A549 (cell line): ENCODE measurements at regions not wholly inside any gene's neighbourhood (a gene's known extent, or its start where the extent isn't known, plus 50 kb on each side); places are given as distances from the start of the nearest gene placed in this dataset.

ENCODE experiments used
- ATAC-seq, 2 experiments: fragments of 200-7000 bp in 1 of 2; fragments of >200 bp in 1 of 2; cut with Nextera tagmentation in 1 of 2; cut with Tn5 transposase in 1 of 2; 3 replicates each; pipeline versions ENCODE4 v1.8.0 to v1.9.1; 2018 to 2020; ENCODE audit warnings: mild to moderate bottlenecking in 1 of 2, moderate library complexity in 1 of 2
- CTCF ChIA-PET: fragments of 300-600 bp; sonication (Branson Sonifier 250); formaldehyde crosslinking; extraction: SDS; loops from one replicate; lab custom pipeline; 2021; ENCODE audit warnings: antibody characterized with exemption, inconsistent platforms; lab: Yijun Ruan, JAX
- POLR2A ChIA-PET: fragments of 350-600 bp; formaldehyde crosslinking; extraction: SDS; loops from one replicate; lab custom pipeline; 2021; ENCODE audit warnings: antibody characterized with exemption, inconsistent platforms; lab: Yijun Ruan, JAX
- DNase-seq, 2 experiments: peaks; one replicate each; pipeline versions ENCODE4 v3.0.0 to v3.0.0-alpha.2; 2011 to 2016; ENCODE audit warnings: low read depth in 1 of 2, low spot score in 1 of 2
- FAIRE-seq: peaks from 2 replicates; lab custom pipeline; 2011; peaks lifted over from hg19 to GRCh38; lab: Jason Lieb, UNC
- H3K27ac ChIP-seq, 2 experiments: fragments of >200 bp; sonication (Bioruptor Twin); formaldehyde crosslinking; 3 replicates each; pipeline ENCODE4 v1.5.1; 2016 to 2017
- H3K4me1 ChIP-seq: fragments of >200 bp; sonication (Bioruptor Twin); formaldehyde crosslinking; 3 replicates; pipeline ENCODE4 v1.6.1; 2016
- H3K4me2 ChIP-seq: fragments of >200 bp; sonication (Bioruptor Twin); formaldehyde crosslinking; 3 replicates; pipeline ENCODE4 v1.6.1; 2016
- H3K4me3 ChIP-seq: fragments of >200 bp; sonication (Bioruptor Twin); formaldehyde crosslinking; 3 replicates; pipeline ENCODE4 v1.5.1; 2016
- H3K9me3 ChIP-seq: fragments of >200 bp; sonication (Bioruptor Twin); formaldehyde crosslinking; 3 replicates; pipeline ENCODE4 v1.6.1; 2016
- BHLHE40 ChIP-seq: IDR thresholded peaks from 2 replicates; pipeline ENCODE4 v1.6.1; 2012; ENCODE audit warnings: low read depth, low read length, inconsistent platforms
- CBX8 ChIP-seq: fragments of 200-600 bp; sonication (generic); IDR thresholded peaks from 2 replicates; pipeline ENCODE4 v1.6.1; 2016
- CEBPB ChIP-seq, 2 experiments: fragments of >200 bp in 1 of 2; sonication (Bioruptor Twin) in 1 of 2; formaldehyde crosslinking in 1 of 2; IDR thresholded peaks; 2 replicates each; pipeline ENCODE4 v1.6.1; 2012 to 2016
- CHD2 ChIP-seq: fragments of 150-350 bp; IDR thresholded peaks from 2 replicates; pipeline ENCODE4 v1.6.1; 2014; ENCODE audit warnings: low read length; ENCODE audit not compliant: partially characterized antibody
- EHF ChIP-seq: fragments of 250-450 bp; sonication (Bioruptor Pico); IDR thresholded peaks from 2 replicates; pipeline ENCODE4 v1.5.0; 2020; ENCODE audit warnings: mild to moderate bottlenecking
- FOSB ChIP-seq: fragments of 250-450 bp; sonication (Bioruptor Pico); IDR thresholded peaks from 2 replicates; pipeline ENCODE4 v1.5.0; 2020; ENCODE audit warnings: mild to moderate bottlenecking, moderate library complexity
- FOSL2 ChIP-seq, 2 experiments: fragments of 450-650 bp in 1 of 2; fragments of >200 bp in 1 of 2; sonication (Bioruptor Twin) in 1 of 2; formaldehyde crosslinking; IDR thresholded peaks; 2 replicates each; pipeline versions ENCODE4 v1.5.0 to v1.6.1; 2016 to 2020; ENCODE audit warnings: mild to moderate bottlenecking in 1 of 2, moderate library complexity in 1 of 2
- HDAC2 ChIP-seq: fragments of 200-600 bp; sonication (generic); IDR thresholded peaks from 2 replicates; pipeline ENCODE4 v1.6.1; 2016
- HOXB13 ChIP-seq: fragments of 250-450 bp; sonication (Bioruptor Pico); IDR thresholded peaks from 2 replicates; pipeline ENCODE4 v1.5.0; 2020; ENCODE audit warnings: low read depth, mild to moderate bottlenecking, moderate library complexity
- KDM5A ChIP-seq: fragments of 200-600 bp; sonication (generic); IDR thresholded peaks from 2 replicates; pipeline ENCODE4 v1.6.1; 2016; ENCODE audit warnings: antibody characterized with exemption, mild to moderate bottlenecking
- MAFK ChIP-seq: fragments of 450-650 bp; IDR thresholded peaks from 2 replicates; pipeline ENCODE4 v1.6.1; 2014; ENCODE audit not compliant: partially characterized antibody
- NPAS2 ChIP-seq: fragments of 250-450 bp; sonication (Bioruptor Pico); IDR thresholded peaks from 2 replicates; pipeline ENCODE4 v1.8.0; 2022; ENCODE audit warnings: mild to moderate bottlenecking, moderate library complexity, borderline replicate concordance
- NR3C1 ChIP-seq: fragments of >200 bp; sonication (Bioruptor Twin); formaldehyde crosslinking; IDR thresholded peaks from 3 replicates; pipeline ENCODE4 v1.6.1; 2017
- POLR2A ChIP-seq: IDR thresholded peaks from 2 replicates; pipeline ENCODE4 v1.6.1; 2012; ENCODE audit warnings: mild to moderate bottlenecking, low read length
- POLR2AphosphoS2 ChIP-seq: conservative IDR thresholded peaks from 2 replicates; pipeline ENCODE4 v1.6.1; 2012; ENCODE audit warnings: low read length, improper control_type of control experiment, inconsistent platforms
- RARB ChIP-seq: fragments of 250-450 bp; sonication (Bioruptor Pico); IDR thresholded peaks from 2 replicates; pipeline ENCODE4 v1.8.0; 2021; ENCODE audit warnings: mild to moderate bottlenecking, moderate library complexity
- RFX5 ChIP-seq: fragments of 450-650 bp; IDR thresholded peaks from 2 replicates; pipeline ENCODE4 v1.7.1; 2014; ENCODE audit warnings: antibody characterized with exemption, mild to moderate bottlenecking, moderate library complexity
- RNF2 ChIP-seq: fragments of 200-600 bp; sonication (generic); IDR thresholded peaks from 2 replicates; pipeline ENCODE4 v1.6.1; 2016; ENCODE audit warnings: low read depth, mild to moderate bottlenecking, antibody characterized with exemption, moderate library complexity, borderline replicate concordance
- SMC3 ChIP-seq: fragments of >200 bp; sonication (Bioruptor Twin); formaldehyde crosslinking; IDR thresholded peaks from 3 replicates; pipeline ENCODE4 v1.6.1; 2018; ENCODE audit warnings: inconsistent platforms
- SREBF2 ChIP-seq: fragments of 450-650 bp; IDR thresholded peaks from 2 replicates; pipeline ENCODE4 v1.6.1; 2014; ENCODE audit warnings: mild to moderate bottlenecking, moderate library complexity
- TFCP2L1 ChIP-seq: fragments of 250-450 bp; sonication (Bioruptor Pico); IDR thresholded peaks from 2 replicates; pipeline ENCODE4 v1.5.0; 2021; ENCODE audit warnings: mild to moderate bottlenecking
- WGBS: methylation state at CpG from one replicate; pipeline ENCODE4 v1.1.6; 2017; ENCODE audit errors: missing lambda C conversion rate; 5-methylcytosine and 5-hydroxymethylcytosine counted together
- TF ChIP-seq, protein P1 (sequence below): fragments of 150-350 bp; IDR thresholded peaks from 2 replicates; pipeline ENCODE4 v1.6.1; 2014; ENCODE audit warnings: low read depth, mild to moderate bottlenecking, low read length
- TF ChIP-seq, protein P2 (sequence below): fragments of 250-450 bp; sonication (Bioruptor Pico); IDR thresholded peaks from 2 replicates; pipeline ENCODE4 v1.5.0; 2020; ENCODE audit warnings: low read depth, mild to moderate bottlenecking, moderate library complexity
- TF ChIP-seq, protein P3 (sequence below): fragments of 200-600 bp; sonication (generic); IDR thresholded peaks from 2 replicates; pipeline ENCODE4 v1.6.1; 2016; ENCODE audit warnings: antibody characterized with exemption, mild to moderate bottlenecking, moderate library complexity
- TF ChIP-seq, protein P4 (sequence below): IDR thresholded peaks from 2 replicates; pipeline ENCODE4 v1.6.1; 2012
- TF ChIP-seq, protein P5 (sequence below): fragments of >200 bp; sonication (Bioruptor Twin); formaldehyde crosslinking; IDR thresholded peaks from 2 replicates; pipeline ENCODE4 v1.6.1; 2016

DNA sequence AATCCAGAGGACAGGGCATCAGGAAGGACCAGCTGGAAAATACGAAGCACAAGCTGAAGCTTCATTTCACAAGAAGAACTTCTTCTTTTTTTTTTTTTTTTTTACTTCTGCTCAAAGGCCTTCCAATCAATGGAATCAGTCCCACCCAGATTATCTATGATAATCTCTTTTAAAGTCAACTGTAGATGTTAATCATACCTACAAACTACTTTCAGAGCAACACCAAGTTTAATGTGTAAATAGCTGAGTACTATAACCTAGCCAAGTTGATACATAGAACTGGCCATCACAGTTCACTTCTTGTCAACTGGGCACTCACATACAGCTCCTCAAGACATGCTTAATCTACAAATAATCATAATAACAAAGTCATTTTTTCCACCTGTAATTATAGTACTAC is 1645.9 kb upstream of the CELF4 start:
- FAIRE-seq = no peak
- no peak overlapping the region for H3K4me2 ChIP-seq
- 27% methylated on average over 1 of the region's 1 CpG for WGBS
- no peaks in the 10 kb centered on the region for H3K9me3 ChIP-seq
- TF ChIP-seq FOSB (CRISPR knock-in tag) (no peak), NPAS2 (no peak), RNF2 (no peak), EHF (CRISPR knock-in tag) (no peak), SMC3 (no peak), HOXB13 (CRISPR knock-in tag) (no peak), TFCP2L1 (CRISPR knock-in tag) (no peak), RFX5 (no peak), NR3C1 (no peak)
- TF ChIP-seq, protein P1, sequence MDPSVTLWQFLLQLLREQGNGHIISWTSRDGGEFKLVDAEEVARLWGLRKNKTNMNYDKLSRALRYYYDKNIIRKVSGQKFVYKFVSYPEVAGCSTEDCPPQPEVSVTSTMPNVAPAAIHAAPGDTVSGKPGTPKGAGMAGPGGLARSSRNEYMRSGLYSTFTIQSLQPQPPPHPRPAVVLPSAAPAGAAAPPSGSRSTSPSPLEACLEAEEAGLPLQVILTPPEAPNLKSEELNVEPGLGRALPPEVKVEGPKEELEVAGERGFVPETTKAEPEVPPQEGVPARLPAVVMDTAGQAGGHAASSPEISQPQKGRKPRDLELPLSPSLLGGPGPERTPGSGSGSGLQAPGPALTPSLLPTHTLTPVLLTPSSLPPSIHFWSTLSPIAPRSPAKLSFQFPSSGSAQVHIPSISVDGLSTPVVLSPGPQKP = no peak
- TF ChIP-seq, protein P2, sequence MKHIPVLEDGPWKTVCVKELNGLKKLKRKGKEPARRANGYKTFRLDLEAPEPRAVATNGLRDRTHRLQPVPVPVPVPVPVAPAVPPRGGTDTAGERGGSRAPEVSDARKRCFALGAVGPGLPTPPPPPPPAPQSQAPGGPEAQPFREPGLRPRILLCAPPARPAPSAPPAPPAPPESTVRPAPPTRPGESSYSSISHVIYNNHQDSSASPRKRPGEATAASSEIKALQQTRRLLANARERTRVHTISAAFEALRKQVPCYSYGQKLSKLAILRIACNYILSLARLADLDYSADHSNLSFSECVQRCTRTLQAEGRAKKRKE (CRISPR knock-in tag) = no peak
- TF ChIP-seq, protein P3, sequence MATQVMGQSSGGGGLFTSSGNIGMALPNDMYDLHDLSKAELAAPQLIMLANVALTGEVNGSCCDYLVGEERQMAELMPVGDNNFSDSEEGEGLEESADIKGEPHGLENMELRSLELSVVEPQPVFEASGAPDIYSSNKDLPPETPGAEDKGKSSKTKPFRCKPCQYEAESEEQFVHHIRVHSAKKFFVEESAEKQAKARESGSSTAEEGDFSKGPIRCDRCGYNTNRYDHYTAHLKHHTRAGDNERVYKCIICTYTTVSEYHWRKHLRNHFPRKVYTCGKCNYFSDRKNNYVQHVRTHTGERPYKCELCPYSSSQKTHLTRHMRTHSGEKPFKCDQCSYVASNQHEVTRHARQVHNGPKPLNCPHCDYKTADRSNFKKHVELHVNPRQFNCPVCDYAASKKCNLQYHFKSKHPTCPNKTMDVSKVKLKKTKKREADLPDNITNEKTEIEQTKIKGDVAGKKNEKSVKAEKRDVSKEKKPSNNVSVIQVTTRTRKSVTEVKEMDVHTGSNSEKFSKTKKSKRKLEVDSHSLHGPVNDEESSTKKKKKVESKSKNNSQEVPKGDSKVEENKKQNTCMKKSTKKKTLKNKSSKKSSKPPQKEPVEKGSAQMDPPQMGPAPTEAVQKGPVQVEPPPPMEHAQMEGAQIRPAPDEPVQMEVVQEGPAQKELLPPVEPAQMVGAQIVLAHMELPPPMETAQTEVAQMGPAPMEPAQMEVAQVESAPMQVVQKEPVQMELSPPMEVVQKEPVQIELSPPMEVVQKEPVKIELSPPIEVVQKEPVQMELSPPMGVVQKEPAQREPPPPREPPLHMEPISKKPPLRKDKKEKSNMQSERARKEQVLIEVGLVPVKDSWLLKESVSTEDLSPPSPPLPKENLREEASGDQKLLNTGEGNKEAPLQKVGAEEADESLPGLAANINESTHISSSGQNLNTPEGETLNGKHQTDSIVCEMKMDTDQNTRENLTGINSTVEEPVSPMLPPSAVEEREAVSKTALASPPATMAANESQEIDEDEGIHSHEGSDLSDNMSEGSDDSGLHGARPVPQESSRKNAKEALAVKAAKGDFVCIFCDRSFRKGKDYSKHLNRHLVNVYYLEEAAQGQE = no peak
- no peak overlapping the region for H3K27ac ChIP-seq
- no peak for DNase-seq
- H3K4me1 ChIP-seq = no peaks in the 10 kb centered on the region
- no peak overlapping the region for H3K4me3 ChIP-seq
- no peak for ATAC-seq
- CTCF ChIA-PET = no interaction called here
- POLR2A ChIA-PET = no interaction called here

DNA sequence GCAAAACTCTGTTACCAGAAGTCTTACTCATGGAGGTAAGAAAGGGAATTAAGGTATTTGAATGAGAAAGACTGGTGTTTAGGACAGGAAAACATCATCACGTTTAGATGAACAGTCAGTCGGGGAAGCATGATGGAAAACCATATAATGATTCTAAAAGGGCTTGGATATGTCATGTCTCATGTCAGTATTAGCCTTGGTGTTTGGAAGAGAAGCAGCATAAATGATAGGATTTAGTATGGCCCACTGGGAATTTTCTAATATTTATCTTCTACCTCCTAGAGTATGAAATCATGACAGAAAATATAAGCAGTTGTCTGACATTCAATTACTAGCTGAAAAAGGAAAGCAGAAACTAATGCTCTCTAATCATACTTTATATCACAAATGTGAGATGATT is 1643.6 kb upstream of the CELF4 start:
- Histone ChIP-seq H3K9me3 (no peaks in the 10 kb centered on the region), H3K4me2 (no peak overlapping the region), H3K27ac (no peak overlapping the region), H3K4me1 (no peaks in the 10 kb centered on the region), H3K4me3 (no peak overlapping the region)
- WGBS = 12% methylated on average over 2 of the region's 2 CpGs
- POLR2A ChIA-PET = no interaction called here
- FAIRE-seq (no peak), ATAC-seq (no peak), DNase-seq (no peak)
- CTCF ChIA-PET = no interaction called here
- TF ChIP-seq CBX8 = no peak
- TF ChIP-seq RARB = no peak
- TF ChIP-seq SREBF2 = no peak
- TF ChIP-seq FOSL2 (IDR thresholded peaks at IDR 0.05) = no peak
- no peak for TF ChIP-seq FOSL2 (CRISPR knock-in tag; IDR thresholded peaks at IDR 0.05)
- TF ChIP-seq POLR2A = no peak
- TF ChIP-seq, protein P4, sequence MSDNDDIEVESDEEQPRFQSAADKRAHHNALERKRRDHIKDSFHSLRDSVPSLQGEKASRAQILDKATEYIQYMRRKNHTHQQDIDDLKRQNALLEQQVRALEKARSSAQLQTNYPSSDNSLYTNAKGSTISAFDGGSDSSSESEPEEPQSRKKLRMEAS = no peak
- no peak for TF ChIP-seq CHD2
- TF ChIP-seq HDAC2 = no peak
- TF ChIP-seq POLR2AphosphoS2 = no peak
- TF ChIP-seq CEBPB (IDR thresholded peaks at IDR 0.05) = no peak
- no peak for TF ChIP-seq BHLHE40
- no peak for TF ChIP-seq SMC3
- TF ChIP-seq, protein P5, sequence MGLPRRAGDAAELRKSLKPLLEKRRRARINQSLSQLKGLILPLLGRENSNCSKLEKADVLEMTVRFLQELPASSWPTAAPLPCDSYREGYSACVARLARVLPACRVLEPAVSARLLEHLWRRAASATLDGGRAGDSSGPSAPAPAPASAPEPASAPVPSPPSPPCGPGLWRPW = no peak
- TF ChIP-seq KDM5A = no peak
- no peak for TF ChIP-seq MAFK
